NCI-H446 treated with DMSO at 0.1 percent for 48 hours (cell line): ENCODE measurements at regions not wholly inside any gene's neighbourhood (a gene's known extent, or its start where the extent isn't known, plus 50 kb on each side); places are given as distances from the start of the nearest gene placed in this dataset.
"Not testable (repeated sequence)": the region's sequence is repeated elsewhere in the genome, so short reads cannot be mapped to it uniquely, and the experiment has no call there.

Source experiments
- DNase-seq: peaks from one replicate; lab custom pipeline; 2025; lab: John Stamatoyannopoulos, UW

- no peak for DNase-seq
Measured at GRCh38 chr6:131492932-131493573, 80.0 kb upstream of the ARG1 start.

- DNase-seq: not testable (repeated sequence)
Measured at GRCh38 chr6:131504387-131504786, 68.6 kb upstream of the ARG1 start.

DNA sequence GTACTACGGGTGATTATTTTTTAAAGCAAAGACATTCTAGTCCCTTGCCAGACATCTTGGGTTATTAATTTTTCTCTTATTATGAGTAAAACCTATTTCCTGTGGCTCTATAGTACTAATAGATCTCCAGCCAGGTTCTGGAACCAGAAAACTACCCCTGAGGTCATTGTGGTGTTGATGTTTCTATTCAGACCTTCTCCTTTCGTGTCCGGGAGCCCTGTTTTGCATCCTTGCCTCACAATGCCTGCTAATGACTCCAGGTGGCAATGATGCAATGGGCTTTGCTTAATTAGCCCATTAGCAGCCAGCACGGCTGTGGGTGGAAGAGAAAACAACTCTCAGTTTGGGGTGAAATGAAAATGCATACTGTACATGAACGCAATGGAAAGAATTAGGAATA, 62.9 kb upstream of the ARG1 start:
- no peak for DNase-seq

DNA sequence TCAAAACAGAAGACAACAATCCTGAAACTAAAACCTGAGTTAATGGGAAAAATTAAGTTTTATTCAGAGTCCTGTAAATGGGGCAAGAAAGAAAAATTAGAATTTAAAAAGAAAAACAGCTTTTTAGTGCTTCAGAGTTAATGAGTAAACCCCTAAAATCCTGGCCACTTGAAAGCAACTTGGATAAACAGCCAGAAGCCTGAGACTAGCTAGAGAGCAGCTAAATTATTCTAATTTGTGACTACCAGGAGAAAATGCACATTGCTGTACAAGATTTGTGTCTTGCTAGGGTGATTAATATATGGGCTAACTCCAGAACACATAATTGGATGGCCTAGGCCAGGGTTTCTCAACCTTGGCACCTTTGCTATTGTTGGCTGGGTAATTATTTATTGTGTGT, 62.4 kb upstream of the ARG1 start:
- no peak for DNase-seq

GRCh38 chr6:131519670-131520436, 53.2 kb upstream of the ARG1 start:
- peak; percentile 2 for DNase-seq
